ENCODE measurements at regions not wholly inside any gene's neighbourhood (a gene's known extent, or its start where the extent isn't known, plus 50 kb on each side); places are given as distances from the start of the nearest gene placed in this dataset.

DNA sequence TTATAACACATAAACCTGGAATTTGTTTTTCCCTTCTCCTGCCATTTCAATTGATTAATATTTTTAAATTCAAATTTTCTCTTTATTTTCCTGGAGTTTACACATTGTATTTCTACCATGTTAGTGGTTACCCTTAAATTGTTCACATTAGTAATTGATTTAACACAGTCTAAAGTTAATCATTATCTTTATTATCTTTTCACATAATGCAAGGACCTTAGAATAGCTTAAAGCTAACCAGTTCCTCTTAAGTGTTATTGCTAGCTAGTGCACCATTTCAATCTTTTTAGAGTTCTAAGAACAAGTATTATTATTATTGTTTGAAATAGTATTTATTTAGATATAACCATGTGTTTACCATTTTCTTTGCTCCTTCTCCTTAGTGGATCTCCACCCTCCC lies 251.2 kb upstream of the FBXL7 start:
- TF ChIP-seq, protein P1, sequence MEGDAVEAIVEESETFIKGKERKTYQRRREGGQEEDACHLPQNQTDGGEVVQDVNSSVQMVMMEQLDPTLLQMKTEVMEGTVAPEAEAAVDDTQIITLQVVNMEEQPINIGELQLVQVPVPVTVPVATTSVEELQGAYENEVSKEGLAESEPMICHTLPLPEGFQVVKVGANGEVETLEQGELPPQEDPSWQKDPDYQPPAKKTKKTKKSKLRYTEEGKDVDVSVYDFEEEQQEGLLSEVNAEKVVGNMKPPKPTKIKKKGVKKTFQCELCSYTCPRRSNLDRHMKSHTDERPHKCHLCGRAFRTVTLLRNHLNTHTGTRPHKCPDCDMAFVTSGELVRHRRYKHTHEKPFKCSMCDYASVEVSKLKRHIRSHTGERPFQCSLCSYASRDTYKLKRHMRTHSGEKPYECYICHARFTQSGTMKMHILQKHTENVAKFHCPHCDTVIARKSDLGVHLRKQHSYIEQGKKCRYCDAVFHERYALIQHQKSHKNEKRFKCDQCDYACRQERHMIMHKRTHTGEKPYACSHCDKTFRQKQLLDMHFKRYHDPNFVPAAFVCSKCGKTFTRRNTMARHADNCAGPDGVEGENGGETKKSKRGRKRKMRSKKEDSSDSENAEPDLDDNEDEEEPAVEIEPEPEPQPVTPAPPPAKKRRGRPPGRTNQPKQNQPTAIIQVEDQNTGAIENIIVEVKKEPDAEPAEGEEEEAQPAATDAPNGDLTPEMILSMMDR (IDR thresholded peaks at IDR 0.05), result no peak
- TF ChIP-seq POLR2A (IDR thresholded peaks at IDR 0.05), result no peak

All from esophagus squamous epithelium (tissue), 4 donors.